ENCODE measurements at regions not wholly inside any gene's neighbourhood (a gene's known extent, or its start where the extent isn't known, plus 50 kb on each side); places are given as distances from the start of the nearest gene placed in this dataset.

- no peak for TF ChIP-seq REST (IDR thresholded peaks at IDR 0.05; ENCODE audit: borderline replicate concordance in 1 of 2, low read depth in 1 of 2, low read length in 2 of 2)
- TF ChIP-seq ZNF326 (CRISPR knock-in tag; IDR thresholded peaks at IDR 0.05; ENCODE audit: borderline replicate concordance): no peak
- TF ChIP-seq PRDM10 (CRISPR knock-in tag; IDR thresholded peaks at IDR 0.05; ENCODE audit: low read depth): no peak
- no peak for TF ChIP-seq ZNF546 (CRISPR knock-in tag; conservative IDR thresholded peaks at IDR 0.05)
- TF ChIP-seq POLR2A (IDR thresholded peaks at IDR 0.05; ENCODE audit: insufficient read depth in 1 of 2, low read depth in 2 of 2, low read length in 2 of 2): no peak
- no peak for TF ChIP-seq NR2F1 (CRISPR knock-in tag; IDR thresholded peaks at IDR 0.05)
- TF ChIP-seq RFX3 (CRISPR knock-in tag; IDR thresholded peaks at IDR 0.05): no peak
Observed at GRCh38 chr20:37461405-37461804, 59.6 kb upstream of the NNAT start.
